ENCODE measurements at regions not wholly inside any gene's neighbourhood (a gene's known extent, or its start where the extent isn't known, plus 50 kb on each side); places are given as distances from the start of the nearest gene placed in this dataset.

GRCh38 chr2:228378696-228379425 is 197.4 kb upstream of the SPHKAP start:
- TF ChIP-seq CTCF (IDR thresholded peaks at IDR 0.05; ENCODE audit: insufficient read depth, low read length), result no peak
- no peak for TF ChIP-seq REST (IDR thresholded peaks at IDR 0.05; ENCODE audit: insufficient replicate concordance, low read depth)
- no peak for TF ChIP-seq POLR2AphosphoS5 (IDR thresholded peaks at IDR 0.05; ENCODE audit: low read depth)
- no peak for TF ChIP-seq SPI1 (IDR thresholded peaks at IDR 0.05; ENCODE audit: borderline replicate concordance, low read depth)
- TF ChIP-seq GABPA (IDR thresholded peaks at IDR 0.05; ENCODE audit: low read depth), result no peak

Data from HL-60 (cell line).